ENCODE measurements at regions not wholly inside any gene's neighbourhood (a gene's known extent, or its start where the extent isn't known, plus 50 kb on each side); places are given as distances from the start of the nearest gene placed in this dataset.

DNA sequence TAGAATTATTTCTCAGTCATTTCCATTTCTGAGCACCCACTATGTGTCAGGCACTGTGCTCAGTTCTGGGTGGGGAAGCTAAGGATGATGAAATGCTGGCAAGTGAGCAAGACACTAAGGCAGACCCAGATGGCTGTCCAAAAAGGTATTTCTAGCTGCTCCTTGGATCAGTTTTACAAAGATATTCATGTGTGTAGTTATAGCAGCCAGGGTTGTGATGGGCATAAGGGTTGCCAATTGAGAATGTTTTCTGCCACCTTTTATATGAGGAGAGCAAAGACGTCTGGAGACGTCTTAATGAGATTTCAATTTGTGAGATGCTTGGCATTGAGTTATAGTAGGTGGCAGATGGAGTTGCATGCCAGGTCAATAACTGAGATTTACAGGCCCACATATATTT lies 197.1 kb upstream of the RASGRP1 start (continued):
- TF ChIP-seq FOXP1 (CRISPR knock-in tag; IDR thresholded peaks at IDR 0.05; ENCODE audit: borderline replicate concordance) (no peak), ZNF232 (CRISPR knock-in tag; IDR thresholded peaks at IDR 0.05) (no peak), NR2C2 (CRISPR knock-in tag; IDR thresholded peaks at IDR 0.05) (no peak)
- TF ChIP-seq, protein P1, sequence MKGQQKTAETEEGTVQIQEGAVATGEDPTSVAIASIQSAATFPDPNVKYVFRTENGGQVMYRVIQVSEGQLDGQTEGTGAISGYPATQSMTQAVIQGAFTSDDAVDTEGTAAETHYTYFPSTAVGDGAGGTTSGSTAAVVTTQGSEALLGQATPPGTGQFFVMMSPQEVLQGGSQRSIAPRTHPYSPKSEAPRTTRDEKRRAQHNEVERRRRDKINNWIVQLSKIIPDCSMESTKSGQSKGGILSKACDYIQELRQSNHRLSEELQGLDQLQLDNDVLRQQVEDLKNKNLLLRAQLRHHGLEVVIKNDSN (CRISPR knock-in tag; IDR thresholded peaks at IDR 0.05), result no peak
- TF ChIP-seq, protein P2, sequence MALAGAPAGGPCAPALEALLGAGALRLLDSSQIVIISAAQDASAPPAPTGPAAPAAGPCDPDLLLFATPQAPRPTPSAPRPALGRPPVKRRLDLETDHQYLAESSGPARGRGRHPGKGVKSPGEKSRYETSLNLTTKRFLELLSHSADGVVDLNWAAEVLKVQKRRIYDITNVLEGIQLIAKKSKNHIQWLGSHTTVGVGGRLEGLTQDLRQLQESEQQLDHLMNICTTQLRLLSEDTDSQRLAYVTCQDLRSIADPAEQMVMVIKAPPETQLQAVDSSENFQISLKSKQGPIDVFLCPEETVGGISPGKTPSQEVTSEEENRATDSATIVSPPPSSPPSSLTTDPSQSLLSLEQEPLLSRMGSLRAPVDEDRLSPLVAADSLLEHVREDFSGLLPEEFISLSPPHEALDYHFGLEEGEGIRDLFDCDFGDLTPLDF (CRISPR knock-in tag; IDR thresholded peaks at IDR 0.05), result no peak

DNA sequence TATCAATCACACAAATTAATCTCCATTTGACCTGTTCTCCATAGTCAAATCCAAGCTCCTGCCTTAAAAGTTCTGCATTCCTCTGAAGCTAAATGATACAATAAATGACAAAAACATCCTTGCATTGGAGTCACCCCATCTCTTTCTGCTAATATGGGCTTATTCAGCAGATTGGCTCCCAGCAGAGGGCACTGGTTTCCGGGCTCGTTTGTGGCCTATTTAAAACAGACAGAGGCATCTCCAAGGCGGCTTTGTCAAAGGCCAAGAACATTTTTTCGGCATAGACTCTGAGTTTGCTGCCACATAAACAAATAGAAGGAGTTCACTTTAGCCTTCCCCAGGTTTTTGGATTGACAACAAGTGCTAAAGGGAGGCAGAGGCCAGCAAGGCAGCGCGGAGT lies 204.4 kb upstream of the RASGRP1 start:
- no peak overlapping the region; the same call in 1 of the 2 replicates for H3K27ac Mint-ChIP-seq
- ChIA-PET CTCF (interaction anchor here (0.6 to 1.4 kb wide), 3 partner anchors 69 to 811 kb away, joined by 3 read pairs; no protein-coding TSS in a partner anchor), POLR2A (no interaction called here)
- DNase-seq (ENCODE audit: low spot score) (peak; percentile 37), ATAC-seq (peak; percentile 83)
- H3K4me3 Mint-ChIP-seq, result no peak overlapping the region
- H3K9me3 Mint-ChIP-seq, result no peaks in the 10 kb centered on the region
- TF ChIP-seq, protein P3, sequence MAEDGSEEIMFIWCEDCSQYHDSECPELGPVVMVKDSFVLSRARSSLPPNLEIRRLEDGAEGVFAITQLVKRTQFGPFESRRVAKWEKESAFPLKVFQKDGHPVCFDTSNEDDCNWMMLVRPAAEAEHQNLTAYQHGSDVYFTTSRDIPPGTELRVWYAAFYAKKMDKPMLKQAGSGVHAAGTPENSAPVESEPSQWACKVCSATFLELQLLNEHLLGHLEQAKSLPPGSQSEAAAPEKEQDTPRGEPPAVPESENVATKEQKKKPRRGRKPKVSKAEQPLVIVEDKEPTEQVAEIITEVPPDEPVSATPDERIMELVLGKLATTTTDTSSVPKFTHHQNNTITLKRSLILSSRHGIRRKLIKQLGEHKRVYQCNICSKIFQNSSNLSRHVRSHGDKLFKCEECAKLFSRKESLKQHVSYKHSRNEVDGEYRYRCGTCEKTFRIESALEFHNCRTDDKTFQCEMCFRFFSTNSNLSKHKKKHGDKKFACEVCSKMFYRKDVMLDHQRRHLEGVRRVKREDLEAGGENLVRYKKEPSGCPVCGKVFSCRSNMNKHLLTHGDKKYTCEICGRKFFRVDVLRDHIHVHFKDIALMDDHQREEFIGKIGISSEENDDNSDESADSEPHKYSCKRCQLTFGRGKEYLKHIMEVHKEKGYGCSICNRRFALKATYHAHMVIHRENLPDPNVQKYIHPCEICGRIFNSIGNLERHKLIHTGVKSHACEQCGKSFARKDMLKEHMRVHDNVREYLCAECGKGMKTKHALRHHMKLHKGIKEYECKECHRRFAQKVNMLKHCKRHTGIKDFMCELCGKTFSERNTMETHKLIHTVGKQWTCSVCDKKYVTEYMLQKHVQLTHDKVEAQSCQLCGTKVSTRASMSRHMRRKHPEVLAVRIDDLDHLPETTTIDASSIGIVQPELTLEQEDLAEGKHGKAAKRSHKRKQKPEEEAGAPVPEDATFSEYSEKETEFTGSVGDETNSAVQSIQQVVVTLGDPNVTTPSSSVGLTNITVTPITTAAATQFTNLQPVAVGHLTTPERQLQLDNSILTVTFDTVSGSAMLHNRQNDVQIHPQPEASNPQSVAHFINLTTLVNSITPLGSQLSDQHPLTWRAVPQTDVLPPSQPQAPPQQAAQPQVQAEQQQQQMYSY (CRISPR knock-in tag; IDR thresholded peaks at IDR 0.05), result no peak
- TF ChIP-seq HMGA2 (CRISPR knock-in tag; IDR thresholded peaks at IDR 0.05) (no peak), ZBTB21 (CRISPR knock-in tag; IDR thresholded peaks at IDR 0.05; ENCODE audit: borderline replicate concordance) (no peak), KAT7 (CRISPR knock-in tag; IDR thresholded peaks at IDR 0.05; ENCODE audit: borderline replicate concordance) (no peak), ETV6 (CRISPR knock-in tag; IDR thresholded peaks at IDR 0.05) (no peak), ZNF671 (CRISPR knock-in tag; IDR thresholded peaks at IDR 0.05) (no peak), FOXK1 (CRISPR knock-in tag; IDR thresholded peaks at IDR 0.05) (no peak), ZNF138 (CRISPR knock-in tag; conservative IDR thresholded peaks at IDR 0.05) (no peak), TCF7 (CRISPR knock-in tag; IDR thresholded peaks at IDR 0.05; ENCODE audit: low read depth) (no peak)
- TF ChIP-seq, protein P4, sequence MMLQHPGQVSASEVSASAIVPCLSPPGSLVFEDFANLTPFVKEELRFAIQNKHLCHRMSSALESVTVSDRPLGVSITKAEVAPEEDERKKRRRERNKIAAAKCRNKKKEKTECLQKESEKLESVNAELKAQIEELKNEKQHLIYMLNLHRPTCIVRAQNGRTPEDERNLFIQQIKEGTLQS (CRISPR knock-in tag; conservative IDR thresholded peaks at IDR 0.05), result no peak
- TF ChIP-seq, protein P5, sequence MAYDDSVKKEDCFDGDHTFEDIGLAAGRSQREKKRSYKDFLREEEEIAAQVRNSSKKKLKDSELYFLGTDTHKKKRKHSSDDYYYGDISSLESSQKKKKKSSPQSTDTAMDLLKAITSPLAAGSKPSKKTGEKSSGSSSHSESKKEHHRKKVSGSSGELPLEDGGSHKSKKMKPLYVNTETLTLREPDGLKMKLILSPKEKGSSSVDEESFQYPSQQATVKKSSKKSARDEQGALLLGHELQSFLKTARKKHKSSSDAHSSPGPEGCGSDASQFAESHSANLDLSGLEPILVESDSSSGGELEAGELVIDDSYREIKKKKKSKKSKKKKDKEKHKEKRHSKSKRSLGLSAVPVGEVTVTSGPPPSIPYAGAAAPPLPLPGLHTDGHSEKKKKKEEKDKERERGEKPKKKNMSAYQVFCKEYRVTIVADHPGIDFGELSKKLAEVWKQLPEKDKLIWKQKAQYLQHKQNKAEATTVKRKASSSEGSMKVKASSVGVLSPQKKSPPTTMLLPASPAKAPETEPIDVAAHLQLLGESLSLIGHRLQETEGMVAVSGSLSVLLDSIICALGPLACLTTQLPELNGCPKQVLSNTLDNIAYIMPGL (CRISPR knock-in tag; IDR thresholded peaks at IDR 0.05), result no peak
- TF ChIP-seq, protein P6, sequence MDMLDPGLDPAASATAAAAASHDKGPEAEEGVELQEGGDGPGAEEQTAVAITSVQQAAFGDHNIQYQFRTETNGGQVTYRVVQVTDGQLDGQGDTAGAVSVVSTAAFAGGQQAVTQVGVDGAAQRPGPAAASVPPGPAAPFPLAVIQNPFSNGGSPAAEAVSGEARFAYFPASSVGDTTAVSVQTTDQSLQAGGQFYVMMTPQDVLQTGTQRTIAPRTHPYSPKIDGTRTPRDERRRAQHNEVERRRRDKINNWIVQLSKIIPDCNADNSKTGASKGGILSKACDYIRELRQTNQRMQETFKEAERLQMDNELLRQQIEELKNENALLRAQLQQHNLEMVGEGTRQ (CRISPR knock-in tag; IDR thresholded peaks at IDR 0.05), result no peak
- TF ChIP-seq, protein P7, sequence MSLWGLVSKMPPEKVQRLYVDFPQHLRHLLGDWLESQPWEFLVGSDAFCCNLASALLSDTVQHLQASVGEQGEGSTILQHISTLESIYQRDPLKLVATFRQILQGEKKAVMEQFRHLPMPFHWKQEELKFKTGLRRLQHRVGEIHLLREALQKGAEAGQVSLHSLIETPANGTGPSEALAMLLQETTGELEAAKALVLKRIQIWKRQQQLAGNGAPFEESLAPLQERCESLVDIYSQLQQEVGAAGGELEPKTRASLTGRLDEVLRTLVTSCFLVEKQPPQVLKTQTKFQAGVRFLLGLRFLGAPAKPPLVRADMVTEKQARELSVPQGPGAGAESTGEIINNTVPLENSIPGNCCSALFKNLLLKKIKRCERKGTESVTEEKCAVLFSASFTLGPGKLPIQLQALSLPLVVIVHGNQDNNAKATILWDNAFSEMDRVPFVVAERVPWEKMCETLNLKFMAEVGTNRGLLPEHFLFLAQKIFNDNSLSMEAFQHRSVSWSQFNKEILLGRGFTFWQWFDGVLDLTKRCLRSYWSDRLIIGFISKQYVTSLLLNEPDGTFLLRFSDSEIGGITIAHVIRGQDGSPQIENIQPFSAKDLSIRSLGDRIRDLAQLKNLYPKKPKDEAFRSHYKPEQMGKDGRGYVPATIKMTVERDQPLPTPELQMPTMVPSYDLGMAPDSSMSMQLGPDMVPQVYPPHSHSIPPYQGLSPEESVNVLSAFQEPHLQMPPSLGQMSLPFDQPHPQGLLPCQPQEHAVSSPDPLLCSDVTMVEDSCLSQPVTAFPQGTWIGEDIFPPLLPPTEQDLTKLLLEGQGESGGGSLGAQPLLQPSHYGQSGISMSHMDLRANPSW (CRISPR knock-in tag; conservative IDR thresholded peaks at IDR 0.05; ENCODE audit: low read depth), result no peak
- TF ChIP-seq, protein P8, sequence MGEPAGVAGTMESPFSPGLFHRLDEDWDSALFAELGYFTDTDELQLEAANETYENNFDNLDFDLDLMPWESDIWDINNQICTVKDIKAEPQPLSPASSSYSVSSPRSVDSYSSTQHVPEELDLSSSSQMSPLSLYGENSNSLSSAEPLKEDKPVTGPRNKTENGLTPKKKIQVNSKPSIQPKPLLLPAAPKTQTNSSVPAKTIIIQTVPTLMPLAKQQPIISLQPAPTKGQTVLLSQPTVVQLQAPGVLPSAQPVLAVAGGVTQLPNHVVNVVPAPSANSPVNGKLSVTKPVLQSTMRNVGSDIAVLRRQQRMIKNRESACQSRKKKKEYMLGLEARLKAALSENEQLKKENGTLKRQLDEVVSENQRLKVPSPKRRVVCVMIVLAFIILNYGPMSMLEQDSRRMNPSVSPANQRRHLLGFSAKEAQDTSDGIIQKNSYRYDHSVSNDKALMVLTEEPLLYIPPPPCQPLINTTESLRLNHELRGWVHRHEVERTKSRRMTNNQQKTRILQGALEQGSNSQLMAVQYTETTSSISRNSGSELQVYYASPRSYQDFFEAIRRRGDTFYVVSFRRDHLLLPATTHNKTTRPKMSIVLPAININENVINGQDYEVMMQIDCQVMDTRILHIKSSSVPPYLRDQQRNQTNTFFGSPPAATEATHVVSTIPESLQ (CRISPR knock-in tag; IDR thresholded peaks at IDR 0.05), result no peak
- TF ChIP-seq, protein P9, sequence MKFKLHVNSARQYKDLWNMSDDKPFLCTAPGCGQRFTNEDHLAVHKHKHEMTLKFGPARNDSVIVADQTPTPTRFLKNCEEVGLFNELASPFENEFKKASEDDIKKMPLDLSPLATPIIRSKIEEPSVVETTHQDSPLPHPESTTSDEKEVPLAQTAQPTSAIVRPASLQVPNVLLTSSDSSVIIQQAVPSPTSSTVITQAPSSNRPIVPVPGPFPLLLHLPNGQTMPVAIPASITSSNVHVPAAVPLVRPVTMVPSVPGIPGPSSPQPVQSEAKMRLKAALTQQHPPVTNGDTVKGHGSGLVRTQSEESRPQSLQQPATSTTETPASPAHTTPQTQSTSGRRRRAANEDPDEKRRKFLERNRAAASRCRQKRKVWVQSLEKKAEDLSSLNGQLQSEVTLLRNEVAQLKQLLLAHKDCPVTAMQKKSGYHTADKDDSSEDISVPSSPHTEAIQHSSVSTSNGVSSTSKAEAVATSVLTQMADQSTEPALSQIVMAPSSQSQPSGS (CRISPR knock-in tag; IDR thresholded peaks at IDR 0.05; ENCODE audit: borderline replicate concordance, low read depth), result no peak
- no peaks in the 10 kb centered on the region for H3K27me3 Mint-ChIP-seq (ENCODE audit: low read depth)
- H3K36me3 Mint-ChIP-seq, result no peaks in the 10 kb centered on the region
- no peaks in the 10 kb centered on the region for H3K4me1 Mint-ChIP-seq
